ENCODE measurements at regions not wholly inside any gene's neighbourhood (a gene's known extent, or its start where the extent isn't known, plus 50 kb on each side); places are given as distances from the start of the nearest gene placed in this dataset.
"Not testable (repeated sequence)": the region's sequence is repeated elsewhere in the genome, so short reads cannot be mapped to it uniquely, and the experiment has no call there.

GRCh38 chr10:22103701-22104470 lies 100.4 kb upstream of the DNAJC1 start:
- H2BK15ac ChIP-seq (replicated peaks; ENCODE audit: low read depth) = no peak overlapping the region
- peak; percentile 49 for DNase-seq
- no peak overlapping the region for H4K8ac ChIP-seq (ENCODE audit: low read depth, low read length)
- no peaks in the 10 kb centered on the region for H3K27me3 ChIP-seq (ENCODE audit: insufficient read depth, low read length, poor library complexity)
- H3K9ac ChIP-seq (ENCODE audit: low read length) = no peak overlapping the region
- no peaks in the 10 kb centered on the region for H3K4me1 ChIP-seq (ENCODE audit: control insufficient read depth, low read depth, low read length)
- no CpG with 5 or more reads among the region's 4 CpGs for WGBS (ENCODE audit: extremely low coverage, insufficient coverage, low lambda C conversion rate)
- no peak overlapping the region for H3K4ac ChIP-seq (ENCODE audit: low read depth, low read length)
- no peak overlapping the region for H4K5ac ChIP-seq (ENCODE audit: low read length)
- H3K36me3 ChIP-seq (ENCODE audit: control insufficient read depth, insufficient read depth, low read length) = no peaks in the 10 kb centered on the region
- no peak overlapping the region for H3K4me2 ChIP-seq (ENCODE audit: low read length)
- no peaks in the 10 kb centered on the region for H3K79me2 ChIP-seq (ENCODE audit: control insufficient read depth, insufficient read depth, low read length)
- H2BK120ac ChIP-seq (ENCODE audit: low read depth, low read length) = no peak overlapping the region
- H3K56ac ChIP-seq (ENCODE audit: low read length) = no peak overlapping the region
- no peak overlapping the region for H3K27ac ChIP-seq (ENCODE audit: low read depth, low read length)
- H3K18ac ChIP-seq (ENCODE audit: low read length) = no peak overlapping the region
- H3K4me3 ChIP-seq (ENCODE audit: low read length) = no peak overlapping the region
- H3K23ac ChIP-seq (ENCODE audit: low read length) = no peak overlapping the region
- no peak overlapping the region for H2BK5ac ChIP-seq (ENCODE audit: low read length)
- H2AK5ac ChIP-seq (ENCODE audit: low read length) = no peak overlapping the region
- no peaks in the 10 kb centered on the region for H3K79me1 ChIP-seq (ENCODE audit: low read length)

GRCh38 chr10:22097696-22098095 lies 94.2 kb upstream of the DNAJC1 start:
- H3K4me3 ChIP-seq (ENCODE audit: low read length) = no peak overlapping the region
- no CpG with 5 or more reads among the region's 3 CpGs for WGBS (ENCODE audit: extremely low coverage, insufficient coverage, low lambda C conversion rate)

GRCh38 chr10:22091260-22091659 lies 87.7 kb upstream of the DNAJC1 start:
- H3K4me3 ChIP-seq (ENCODE audit: low read length); H3K79me2 ChIP-seq (ENCODE audit: control insufficient read depth, insufficient read depth, low read length); H3K79me1 ChIP-seq (ENCODE audit: low read length); H3K27ac ChIP-seq (ENCODE audit: low read depth, low read length); H3K9ac ChIP-seq (ENCODE audit: low read length); H3K27me3 ChIP-seq (ENCODE audit: insufficient read depth, low read length, poor library complexity); H3K56ac ChIP-seq (ENCODE audit: low read length); H2AK5ac ChIP-seq (ENCODE audit: low read length); H3K4ac ChIP-seq (ENCODE audit: low read depth, low read length); H3K36me3 ChIP-seq (ENCODE audit: control insufficient read depth, insufficient read depth, low read length); H3K4me2 ChIP-seq (ENCODE audit: low read length); H2BK5ac ChIP-seq (ENCODE audit: low read length); DNase-seq; H2BK15ac ChIP-seq (replicated peaks; ENCODE audit: low read depth); H4K8ac ChIP-seq (ENCODE audit: low read depth, low read length); H3K4me1 ChIP-seq (ENCODE audit: control insufficient read depth, low read depth, low read length); H2BK120ac ChIP-seq (ENCODE audit: low read depth, low read length); H4K5ac ChIP-seq (ENCODE audit: low read length); H3K23ac ChIP-seq (ENCODE audit: low read length); H3K18ac ChIP-seq (ENCODE audit: low read length): not testable (repeated sequence)
- WGBS (ENCODE audit: extremely low coverage, insufficient coverage, low lambda C conversion rate) = no CpG with 5 or more reads among the region's 1 CpG

More at GRCh38 chr10:22097696-22098095, 94.2 kb upstream of the DNAJC1 start:
- Histone ChIP-seq H4K5ac (ENCODE audit: low read length) (no peak overlapping the region), H3K79me1 (ENCODE audit: low read length) (no peaks in the 10 kb centered on the region), H3K9ac (ENCODE audit: low read length) (no peak overlapping the region), H2BK120ac (ENCODE audit: low read depth, low read length) (no peak overlapping the region), H3K27me3 (ENCODE audit: insufficient read depth, low read length, poor library complexity) (no peaks in the 10 kb centered on the region), H3K36me3 (ENCODE audit: control insufficient read depth, insufficient read depth, low read length) (no peaks in the 10 kb centered on the region), H3K56ac (ENCODE audit: low read length) (no peak overlapping the region), H2AK5ac (ENCODE audit: low read length) (no peak overlapping the region), H3K27ac (ENCODE audit: low read depth, low read length) (no peak overlapping the region), H2BK5ac (ENCODE audit: low read length) (no peak overlapping the region), H3K4me1 (ENCODE audit: control insufficient read depth, low read depth, low read length) (no peaks in the 10 kb centered on the region), H2BK15ac (replicated peaks; ENCODE audit: low read depth) (no peak overlapping the region), H3K18ac (ENCODE audit: low read length) (no peak overlapping the region), H3K23ac (ENCODE audit: low read length) (no peak overlapping the region), H3K4ac (ENCODE audit: low read depth, low read length) (no peak overlapping the region), H4K8ac (ENCODE audit: low read depth, low read length) (no peak overlapping the region), H3K4me2 (ENCODE audit: low read length) (no peak overlapping the region), H3K79me2 (ENCODE audit: control insufficient read depth, insufficient read depth, low read length) (no peaks in the 10 kb centered on the region)
- no peak for DNase-seq

GRCh38 chr10:22087402-22087738 lies 83.8 kb upstream of the DNAJC1 start:
- Histone ChIP-seq H3K18ac (ENCODE audit: low read length) (no peak overlapping the region), H2BK120ac (ENCODE audit: low read depth, low read length) (no peak overlapping the region), H2AK5ac (ENCODE audit: low read length) (no peak overlapping the region), H3K4me2 (ENCODE audit: low read length) (no peak overlapping the region), H3K79me2 (ENCODE audit: control insufficient read depth, insufficient read depth, low read length) (no peaks in the 10 kb centered on the region), H3K4ac (ENCODE audit: low read depth, low read length) (no peak overlapping the region), H3K36me3 (ENCODE audit: control insufficient read depth, insufficient read depth, low read length) (no peaks in the 10 kb centered on the region), H3K4me1 (ENCODE audit: control insufficient read depth, low read depth, low read length) (no peaks in the 10 kb centered on the region), H4K5ac (ENCODE audit: low read length) (no peak overlapping the region), H3K4me3 (ENCODE audit: low read length) (no peak overlapping the region), H3K27ac (ENCODE audit: low read depth, low read length) (no peak overlapping the region), H3K79me1 (ENCODE audit: low read length) (no peaks in the 10 kb centered on the region), H4K8ac (ENCODE audit: low read depth, low read length) (no peak overlapping the region), H3K56ac (ENCODE audit: low read length) (no peak overlapping the region), H2BK15ac (replicated peaks; ENCODE audit: low read depth) (no peak overlapping the region), H3K9ac (ENCODE audit: low read length) (no peak overlapping the region), H2BK5ac (ENCODE audit: low read length) (no peak overlapping the region), H3K23ac (ENCODE audit: low read length) (no peak overlapping the region), H3K27me3 (ENCODE audit: insufficient read depth, low read length, poor library complexity) (no peaks in the 10 kb centered on the region)
- no CpG with 5 or more reads among the region's 2 CpGs for WGBS (ENCODE audit: extremely low coverage, insufficient coverage, low lambda C conversion rate)
- DNase-seq = no peak

GRCh38 chr10:22086730-22087401 lies 83.3 kb upstream of the DNAJC1 start:
- Histone ChIP-seq H2BK15ac (replicated peaks; ENCODE audit: low read depth) (no peak overlapping the region), H2BK5ac (ENCODE audit: low read length) (no peak overlapping the region), H3K4me2 (ENCODE audit: low read length) (no peak overlapping the region), H2AK5ac (ENCODE audit: low read length) (no peak overlapping the region), H2BK120ac (ENCODE audit: low read depth, low read length) (no peak overlapping the region), H3K4me3 (ENCODE audit: low read length) (no peak overlapping the region), H3K23ac (ENCODE audit: low read length) (no peak overlapping the region), H3K79me2 (ENCODE audit: control insufficient read depth, insufficient read depth, low read length) (no peaks in the 10 kb centered on the region), H3K9ac (ENCODE audit: low read length) (no peak overlapping the region), H3K79me1 (ENCODE audit: low read length) (no peaks in the 10 kb centered on the region), H3K27ac (ENCODE audit: low read depth, low read length) (no peak overlapping the region), H3K18ac (ENCODE audit: low read length) (no peak overlapping the region), H3K36me3 (ENCODE audit: control insufficient read depth, insufficient read depth, low read length) (no peaks in the 10 kb centered on the region), H3K56ac (ENCODE audit: low read length) (no peak overlapping the region), H3K27me3 (ENCODE audit: insufficient read depth, low read length, poor library complexity) (no peaks in the 10 kb centered on the region), H4K8ac (ENCODE audit: low read depth, low read length) (no peak overlapping the region), H4K5ac (ENCODE audit: low read length) (no peak overlapping the region), H3K4me1 (ENCODE audit: control insufficient read depth, low read depth, low read length) (no peaks in the 10 kb centered on the region), H3K4ac (ENCODE audit: low read depth, low read length) (no peak overlapping the region)
- no CpG with 5 or more reads among the region's 5 CpGs for WGBS (ENCODE audit: extremely low coverage, insufficient coverage, low lambda C conversion rate)
- peak; percentile 79 for DNase-seq
